Adrenal gland (tissue), 9 donors: ENCODE measurements at regions not wholly inside any gene's neighbourhood (a gene's known extent, or its start where the extent isn't known, plus 50 kb on each side); places are given as distances from the start of the nearest gene placed in this dataset.
"Not testable (repeated sequence)": the region's sequence is repeated elsewhere in the genome, so short reads cannot be mapped to it uniquely, and the experiment has no call there.

ENCODE experiments used
- DNase-seq, 7 donors: peaks; one replicate each; pipeline ENCODE4 v3.0.0-alpha.2; 2019 to 2020
- H3K27ac ChIP-seq, 5 donors: fragments of 200-600 bp; sonication (generic) in 4 of 5; 1 replicate in 3 of 5; 2 replicates in 2 of 5; pipeline versions ENCODE4 v1.5.1 to v1.8.0; 2016 to 2020; ENCODE audit warnings: mild to moderate bottlenecking in 1 of 5
- H3K27me3 ChIP-seq: fragments of 200-600 bp; 2 replicates; pipeline ENCODE4 v1.8.0; 2021
- H3K36me3 ChIP-seq, 2 donors: fragments of 200-600 bp; replicated peaks in 1 of 2; 1 replicate in 1 of 2; 2 replicates in 1 of 2; pipeline versions ENCODE4 v1.5.1 to v1.8.0; 2018 to 2022
- H3K4me1 ChIP-seq, 2 donors: fragments of 200-600 bp; replicated peaks in 1 of 2; 1 replicate in 1 of 2; 2 replicates in 1 of 2; pipeline versions ENCODE4 v1.5.1 to v1.8.0; 2018 to 2021
- H3K4me3 ChIP-seq, 4 donors: fragments of 200-600 bp; sonication (generic) in 3 of 4; one replicate each; pipeline ENCODE4 v1.5.1; 2016 to 2018
- H3K9me3 ChIP-seq, 3 donors: fragments of 200-600 bp; sonication (generic) in 1 of 3; replicated peaks in 1 of 3; 1 replicate in 2 of 3; 2 replicates in 1 of 3; pipeline versions ENCODE4 v1.5.1 to v1.8.0; 2016 to 2021
- POLR2A ChIP-seq, 2 donors: fragments of 450-650 bp; IDR thresholded peaks; one replicate each; pipeline ENCODE4 v1.6.1; 2017; ENCODE audit warnings: antibody characterized with exemption in 2 of 2, mild to moderate bottlenecking in 2 of 2, moderate library complexity in 1 of 2
- WGBS, 4 donors: extraction: QIAGEN DNeasy Blood & Tissue Kit in 2 of 4; methylation state at CpG; one replicate each; pipeline versions ENCODE4 v1.1.5 to v1.1.7; 2013 to 2017; 5-methylcytosine and 5-hydroxymethylcytosine counted together
- intact Hi-C, 2 donors: fragments of 100-400 bp; cut with DNase I; formaldehyde crosslinking; loops; one replicate each; pipeline versions ENCODE4 v1.14.1 to v1.15.0; 2022 to 2023
- TF ChIP-seq, protein P1 (sequence below), 6 experiments: fragments of 450-650 bp in 4 of 6; fragments of 200-600 bp in 2 of 6; sonication (generic) in 1 of 6; IDR thresholded peaks; 1 replicate in 5 of 6; 2 replicates in 1 of 6; pipeline versions ENCODE4 v1.5.1 to v1.8.0; 2016 to 2021; ENCODE audit warnings: antibody characterized with exemption in 6 of 6, mild to moderate bottlenecking in 2 of 6, moderate library complexity in 1 of 6
- donor health status: healthy with polysubstance abuse.
- donor health status: Bipolar disorder and iron deficiency.
- donor health status: DM: yes; HTN: yes; CAD: no.
- donor health status: DM: no; HTN: no; CAD: no.
- donor health status: DM: no; HTN: no; CAD: no.

DNA sequence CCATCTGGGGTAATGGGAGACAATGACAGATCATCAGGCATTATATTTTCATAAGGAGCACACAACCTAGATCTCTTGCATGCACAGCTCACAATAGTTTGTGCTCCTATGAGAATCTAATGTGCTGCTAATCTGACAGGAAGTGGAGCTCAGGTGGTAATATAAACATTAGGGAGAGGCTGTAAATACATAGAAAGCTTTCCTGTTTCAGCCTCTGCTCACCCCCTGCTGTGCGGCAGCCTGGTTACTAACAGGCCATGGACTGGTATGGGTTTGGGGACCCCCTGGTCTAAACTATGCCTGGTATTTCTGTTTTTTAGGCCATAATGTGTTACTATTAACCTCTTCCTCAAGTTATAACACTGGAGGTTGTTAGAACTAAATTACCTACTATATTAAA lies 1373.7 kb downstream of the LRFN5 start:
- Histone ChIP-seq H3K36me3 (no peaks in the 10 kb centered on the region), H3K27me3 (no peaks in the 10 kb centered on the region), H3K9me3 (no peaks in the 10 kb centered on the region), H3K27ac (no peak overlapping the region), H3K4me3 (no peak overlapping the region), H3K4me1 (no peaks in the 10 kb centered on the region)
- DNase-seq, result no peak
- intact Hi-C loops, result no loop called here
- TF ChIP-seq POLR2A (IDR thresholded peaks at IDR 0.05), result no peak
- TF ChIP-seq, protein P1, sequence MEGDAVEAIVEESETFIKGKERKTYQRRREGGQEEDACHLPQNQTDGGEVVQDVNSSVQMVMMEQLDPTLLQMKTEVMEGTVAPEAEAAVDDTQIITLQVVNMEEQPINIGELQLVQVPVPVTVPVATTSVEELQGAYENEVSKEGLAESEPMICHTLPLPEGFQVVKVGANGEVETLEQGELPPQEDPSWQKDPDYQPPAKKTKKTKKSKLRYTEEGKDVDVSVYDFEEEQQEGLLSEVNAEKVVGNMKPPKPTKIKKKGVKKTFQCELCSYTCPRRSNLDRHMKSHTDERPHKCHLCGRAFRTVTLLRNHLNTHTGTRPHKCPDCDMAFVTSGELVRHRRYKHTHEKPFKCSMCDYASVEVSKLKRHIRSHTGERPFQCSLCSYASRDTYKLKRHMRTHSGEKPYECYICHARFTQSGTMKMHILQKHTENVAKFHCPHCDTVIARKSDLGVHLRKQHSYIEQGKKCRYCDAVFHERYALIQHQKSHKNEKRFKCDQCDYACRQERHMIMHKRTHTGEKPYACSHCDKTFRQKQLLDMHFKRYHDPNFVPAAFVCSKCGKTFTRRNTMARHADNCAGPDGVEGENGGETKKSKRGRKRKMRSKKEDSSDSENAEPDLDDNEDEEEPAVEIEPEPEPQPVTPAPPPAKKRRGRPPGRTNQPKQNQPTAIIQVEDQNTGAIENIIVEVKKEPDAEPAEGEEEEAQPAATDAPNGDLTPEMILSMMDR (IDR thresholded peaks at IDR 0.05), result no peak
- WGBS, 4 donors, result 80 to 96% (median 92%) methylated on average over 1 of the region's 1 CpG

DNA sequence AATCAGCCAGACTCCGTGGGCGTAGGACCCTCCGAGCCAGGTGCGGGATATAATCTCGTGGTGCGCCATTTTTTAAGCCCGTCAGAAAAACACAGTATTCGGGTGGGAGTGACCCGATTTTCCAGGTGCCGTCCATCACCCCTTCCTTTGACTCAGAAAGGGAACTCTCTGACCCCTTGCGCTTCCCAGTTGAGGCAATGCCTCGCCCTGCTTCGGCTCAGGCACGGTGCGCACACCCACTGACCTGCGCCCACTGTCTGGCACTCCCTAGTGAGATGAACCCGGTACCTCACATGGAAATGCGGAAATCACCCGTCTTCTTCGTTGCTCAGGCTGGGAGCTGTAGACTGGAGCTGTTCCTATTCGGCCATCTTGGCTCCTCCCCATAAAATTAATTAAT lies 1366.5 kb downstream of the LRFN5 start:
- H3K27me3 ChIP-seq, H3K9me3 ChIP-seq, H3K27ac ChIP-seq, H3K4me1 ChIP-seq, intact Hi-C loops, H3K4me3 ChIP-seq, H3K36me3 ChIP-seq, DNase-seq: not testable (repeated sequence)
- 84 to 91% (median 86%) methylated on average over 13 to 21 of the region's 21 CpGs for WGBS, 4 donors

DNA sequence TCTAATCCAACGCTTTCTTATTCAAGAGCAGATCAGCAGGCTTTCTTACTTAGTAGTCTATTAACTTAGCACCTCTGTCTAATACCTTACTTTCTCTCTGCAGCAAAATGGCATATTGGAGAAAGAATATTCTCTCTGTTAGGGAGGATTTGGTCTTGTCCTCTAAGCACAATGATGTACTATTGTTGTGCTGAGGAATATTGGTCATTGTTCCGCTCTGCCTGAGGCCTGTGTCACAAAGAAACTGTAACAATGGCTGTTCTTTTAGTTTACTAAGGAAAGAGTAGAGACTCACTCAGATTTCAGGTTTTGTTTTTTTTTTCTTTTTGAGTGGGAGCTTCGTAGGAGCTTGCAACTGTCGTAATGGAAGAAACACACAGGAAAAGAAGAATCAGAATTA lies 1358.8 kb downstream of the LRFN5 start:
- Histone ChIP-seq H3K36me3 (no peaks in the 10 kb centered on the region), H3K4me1 (no peaks in the 10 kb centered on the region), H3K9me3 (no peaks in the 10 kb centered on the region), H3K4me3 (no peak overlapping the region), H3K27me3 (no peaks in the 10 kb centered on the region), H3K27ac (no peak overlapping the region)
- no peak for DNase-seq
- 69 to 81% (median 78%) methylated on average over 4 of the region's 4 CpGs for WGBS, 4 donors
- TF ChIP-seq, protein P1 (IDR thresholded peaks at IDR 0.05), result no peak
- TF ChIP-seq POLR2A (IDR thresholded peaks at IDR 0.05), result no peak
- intact Hi-C loops, result no loop called here

DNA sequence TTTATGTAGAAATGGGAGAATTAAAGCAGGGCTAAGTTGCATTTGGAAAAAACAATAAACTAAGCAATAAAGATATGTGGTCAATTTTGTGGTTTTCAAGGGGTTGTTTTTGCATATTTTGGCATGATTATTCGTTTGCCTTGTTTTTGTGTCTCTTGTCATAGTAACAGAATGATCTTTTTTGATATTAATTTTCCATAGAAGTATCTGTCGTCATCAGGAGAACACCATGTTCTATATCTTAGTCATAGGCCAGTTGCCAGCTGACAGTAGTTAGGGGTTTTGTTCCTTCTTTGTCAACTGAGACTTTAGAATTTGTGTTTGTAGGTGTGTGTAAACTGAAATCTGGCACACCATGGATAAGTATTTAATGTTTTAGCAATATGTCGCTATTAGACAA lies 1354.8 kb downstream of the LRFN5 start:
- no peak overlapping the region for H3K4me3 ChIP-seq
- TF ChIP-seq POLR2A (IDR thresholded peaks at IDR 0.05), result no peak
- TF ChIP-seq, protein P1 (IDR thresholded peaks at IDR 0.05), result no peak
- no peak for DNase-seq
- no peaks in the 10 kb centered on the region for H3K27me3 ChIP-seq
- no peak overlapping the region for H3K27ac ChIP-seq
- no peaks in the 10 kb centered on the region for H3K36me3 ChIP-seq
- WGBS, 4 donors, result 54 to 69% (median 61%) methylated on average over 3 of the region's 3 CpGs
- no peaks in the 10 kb centered on the region for H3K9me3 ChIP-seq
- H3K4me1 ChIP-seq, result no peaks in the 10 kb centered on the region
- intact Hi-C loops, result no loop called here

DNA sequence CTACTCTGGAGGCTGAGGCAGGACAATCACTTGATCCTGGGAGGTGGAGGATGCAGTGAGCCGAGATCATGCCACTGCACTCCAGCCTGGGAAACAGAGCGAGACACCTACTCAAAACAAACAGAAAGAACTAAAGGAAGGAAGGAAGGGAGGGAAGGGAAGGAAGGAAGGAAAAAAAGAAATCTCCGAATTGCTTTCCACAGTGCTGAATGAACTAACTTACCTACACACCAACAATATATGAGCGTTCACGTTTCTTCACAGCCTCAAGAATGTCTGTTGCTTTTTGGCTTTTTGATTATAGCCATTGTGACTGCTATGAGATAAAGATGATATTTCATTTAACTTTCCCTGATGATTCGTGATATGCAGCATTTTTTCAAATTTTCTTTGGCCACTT lies 1343.7 kb downstream of the LRFN5 start:
- H3K9me3 ChIP-seq, result no peaks in the 10 kb centered on the region
- DNase-seq, result no peak
- no peaks in the 10 kb centered on the region for H3K36me3 ChIP-seq
- H3K27ac ChIP-seq, result no peak overlapping the region
- 70 to 79% (median 76%) methylated on average over 6 of the region's 6 CpGs for WGBS, 4 donors
- no peaks in the 10 kb centered on the region for H3K4me1 ChIP-seq
- H3K4me3 ChIP-seq, result no peak overlapping the region
- intact Hi-C loops, result no loop called here
- TF ChIP-seq, protein P1 (IDR thresholded peaks at IDR 0.05), result no peak
- H3K27me3 ChIP-seq, result no peaks in the 10 kb centered on the region
